ENCODE measurements at regions not wholly inside any gene's neighbourhood (a gene's known extent, or its start where the extent isn't known, plus 50 kb on each side); places are given as distances from the start of the nearest gene placed in this dataset.

DNA sequence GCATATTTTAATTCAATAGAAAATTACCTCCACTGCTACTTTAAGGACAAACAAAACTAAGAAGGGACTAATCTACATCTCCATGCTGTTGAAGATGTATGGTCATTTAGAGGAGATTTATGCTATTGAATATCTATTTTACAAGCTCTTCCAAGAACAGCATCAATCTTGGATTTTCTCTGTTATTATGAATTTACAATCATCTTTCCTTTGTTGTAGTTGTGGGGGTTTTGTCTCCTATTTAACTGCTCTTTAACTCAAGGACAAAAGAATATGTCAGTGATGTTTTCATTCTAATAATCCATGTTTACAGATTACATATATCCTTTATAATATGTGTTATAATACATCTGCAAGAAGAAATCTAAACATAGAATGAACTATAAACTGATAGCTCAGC is 907.8 kb downstream of the ROBO2 start:
- Histone ChIP-seq H3K4me1 (no peaks in the 10 kb centered on the region), H3K4me3 (no peak overlapping the region), H3K27me3 (no peaks in the 10 kb centered on the region), H3K36me3 (no peaks in the 10 kb centered on the region), H3K27ac (no peak overlapping the region), H3K9me3 (no peaks in the 10 kb centered on the region)
- no peak for DNase-seq
- TF ChIP-seq, protein P1, sequence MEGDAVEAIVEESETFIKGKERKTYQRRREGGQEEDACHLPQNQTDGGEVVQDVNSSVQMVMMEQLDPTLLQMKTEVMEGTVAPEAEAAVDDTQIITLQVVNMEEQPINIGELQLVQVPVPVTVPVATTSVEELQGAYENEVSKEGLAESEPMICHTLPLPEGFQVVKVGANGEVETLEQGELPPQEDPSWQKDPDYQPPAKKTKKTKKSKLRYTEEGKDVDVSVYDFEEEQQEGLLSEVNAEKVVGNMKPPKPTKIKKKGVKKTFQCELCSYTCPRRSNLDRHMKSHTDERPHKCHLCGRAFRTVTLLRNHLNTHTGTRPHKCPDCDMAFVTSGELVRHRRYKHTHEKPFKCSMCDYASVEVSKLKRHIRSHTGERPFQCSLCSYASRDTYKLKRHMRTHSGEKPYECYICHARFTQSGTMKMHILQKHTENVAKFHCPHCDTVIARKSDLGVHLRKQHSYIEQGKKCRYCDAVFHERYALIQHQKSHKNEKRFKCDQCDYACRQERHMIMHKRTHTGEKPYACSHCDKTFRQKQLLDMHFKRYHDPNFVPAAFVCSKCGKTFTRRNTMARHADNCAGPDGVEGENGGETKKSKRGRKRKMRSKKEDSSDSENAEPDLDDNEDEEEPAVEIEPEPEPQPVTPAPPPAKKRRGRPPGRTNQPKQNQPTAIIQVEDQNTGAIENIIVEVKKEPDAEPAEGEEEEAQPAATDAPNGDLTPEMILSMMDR (IDR thresholded peaks at IDR 0.05) = no peak
- no peak for TF ChIP-seq POLR2A (IDR thresholded peaks at IDR 0.05)

- H3K4me1 ChIP-seq = no peaks in the 10 kb centered on the region
- no peak for TF ChIP-seq POLR2A (IDR thresholded peaks at IDR 0.05)
- TF ChIP-seq, protein P1 (IDR thresholded peaks at IDR 0.05) = no peak
- H3K36me3 ChIP-seq = no peaks in the 10 kb centered on the region
- no peak for DNase-seq
- H3K27ac ChIP-seq = no peak overlapping the region
- H3K27me3 ChIP-seq = no peaks in the 10 kb centered on the region
- H3K4me3 ChIP-seq = no peak overlapping the region
- H3K9me3 ChIP-seq = no peaks in the 10 kb centered on the region
Measured at GRCh38 chr3:77967621-77968020, 927.7 kb downstream of the ROBO2 start.

DNA sequence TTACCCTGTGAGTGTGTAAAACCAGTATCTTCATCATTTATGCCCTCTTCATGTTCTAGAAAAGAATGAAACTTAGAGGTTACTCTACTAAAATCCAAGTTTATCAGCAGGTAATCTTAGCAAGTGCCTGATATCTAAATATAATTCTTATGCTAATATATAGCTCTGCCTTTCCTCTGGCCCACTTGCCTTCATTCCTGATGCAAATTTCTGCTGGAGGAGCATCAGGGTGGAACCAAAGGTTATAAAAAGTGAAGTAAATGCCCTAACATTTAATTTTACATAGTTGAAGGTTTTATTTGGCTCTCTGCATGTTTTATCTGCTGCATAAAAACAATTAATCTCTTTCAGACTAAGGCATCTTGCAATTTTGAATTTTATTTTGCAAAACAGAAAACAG is 936.2 kb downstream of the ROBO2 start:
- TF ChIP-seq, protein P1 (IDR thresholded peaks at IDR 0.05) = no peak
- no peaks in the 10 kb centered on the region for H3K36me3 ChIP-seq
- no peak for DNase-seq

DNA sequence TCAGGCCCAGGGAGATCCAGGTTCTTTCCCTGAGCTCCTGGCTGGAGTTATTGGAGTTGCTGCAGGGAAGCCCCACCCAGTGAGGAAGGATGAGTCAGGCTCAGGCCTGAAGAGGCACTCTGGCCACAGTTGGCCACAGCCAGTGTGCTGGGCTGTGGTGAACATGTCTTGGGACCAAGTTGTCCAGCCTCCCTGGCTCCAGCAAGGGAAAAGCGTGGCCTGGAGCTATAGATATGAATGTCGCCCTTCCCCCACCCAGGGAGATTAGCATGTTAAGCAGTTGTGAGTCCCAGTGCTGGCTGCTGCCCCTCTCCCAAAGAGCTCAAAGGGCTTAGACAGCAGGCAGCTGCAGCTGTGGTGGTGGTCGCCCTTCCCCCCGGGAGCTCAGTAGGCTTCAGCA is 963.2 kb downstream of the ROBO2 start:
- Histone ChIP-seq H3K4me1 (no peaks in the 10 kb centered on the region), H3K27ac (no peak overlapping the region), H3K36me3 (no peaks in the 10 kb centered on the region), H3K27me3 (no peaks in the 10 kb centered on the region), H3K4me3 (no peak overlapping the region), H3K9me3 (no peaks in the 10 kb centered on the region)
- no peak for TF ChIP-seq POLR2A (IDR thresholded peaks at IDR 0.05)
- TF ChIP-seq, protein P1 (IDR thresholded peaks at IDR 0.05) = no peak
- DNase-seq = no peak

More for the DNA sequence above, 936.2 kb downstream of the ROBO2 start:
- Histone ChIP-seq H3K27ac (no peak overlapping the region), H3K4me3 (no peak overlapping the region), H3K27me3 (no peaks in the 10 kb centered on the region), H3K9me3 (no peaks in the 10 kb centered on the region), H3K4me1 (no peaks in the 10 kb centered on the region)

DNA sequence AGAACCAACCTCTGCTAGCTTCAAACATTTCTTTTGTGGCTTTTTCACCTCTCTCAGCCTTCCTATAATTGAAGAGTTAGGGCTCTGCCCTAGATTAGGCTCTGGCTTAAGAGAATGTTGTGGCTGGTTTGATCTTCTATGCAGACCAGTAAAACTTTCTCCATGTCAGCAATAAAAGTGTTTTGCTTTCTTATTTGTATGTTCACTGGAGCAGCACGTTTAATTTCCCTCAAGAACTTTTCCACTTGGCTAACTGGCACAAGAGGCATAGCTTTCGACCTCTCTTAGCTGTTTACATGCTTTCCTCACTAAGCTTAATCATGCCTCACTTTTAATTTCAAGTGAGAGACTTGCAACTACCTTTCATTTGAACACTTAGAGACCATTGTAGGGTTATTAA is 964.7 kb downstream of the ROBO2 start:
- TF ChIP-seq POLR2A (IDR thresholded peaks at IDR 0.05) = no peak
- TF ChIP-seq, protein P1 (IDR thresholded peaks at IDR 0.05) = no peak
- Histone ChIP-seq H3K27ac (no peak overlapping the region), H3K36me3 (no peaks in the 10 kb centered on the region), H3K9me3 (no peaks in the 10 kb centered on the region), H3K4me1 (no peaks in the 10 kb centered on the region), H3K27me3 (no peaks in the 10 kb centered on the region), H3K4me3 (no peak overlapping the region)
- no peak for DNase-seq

GRCh38 chr3:78013653-78014052 is 973.8 kb downstream of the ROBO2 start:
- Histone ChIP-seq H3K27me3 (no peaks in the 10 kb centered on the region), H3K36me3 (no peaks in the 10 kb centered on the region), H3K4me3 (no peak overlapping the region), H3K4me1 (no peaks in the 10 kb centered on the region), H3K27ac (no peak overlapping the region), H3K9me3 (no peaks in the 10 kb centered on the region)
- no peak for TF ChIP-seq POLR2A (IDR thresholded peaks at IDR 0.05)
- TF ChIP-seq, protein P1 (IDR thresholded peaks at IDR 0.05) = no peak
- no peak for DNase-seq

Data from Peyer's patch (tissue), 4 donors.